ENCODE measurements at regions not wholly inside any gene's neighbourhood (a gene's known extent, or its start where the extent isn't known, plus 50 kb on each side); places are given as distances from the start of the nearest gene placed in this dataset.

DNA sequence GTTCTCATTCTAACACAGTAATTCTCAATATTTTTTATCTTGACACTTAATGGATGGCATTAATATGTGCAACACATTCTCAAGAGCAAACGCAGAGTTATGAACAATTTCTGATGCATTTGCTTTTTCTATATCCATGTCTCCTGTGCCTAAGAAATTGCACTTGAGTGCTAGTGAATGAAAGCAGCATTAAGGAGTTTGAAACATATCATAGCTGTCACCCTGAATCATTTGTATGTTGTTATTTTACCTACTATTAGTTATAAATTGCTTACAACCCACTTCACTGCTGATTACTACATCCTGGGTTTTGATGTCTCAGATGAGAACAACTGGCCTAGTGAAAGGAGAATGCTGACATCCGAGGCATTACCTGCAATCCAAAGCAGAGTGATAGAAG is 387.3 kb downstream of the RASEF start:
- TF ChIP-seq POLR2AphosphoS5 (IDR thresholded peaks at IDR 0.05; ENCODE audit: low read depth, low read length) (no peak), POLR2A (IDR thresholded peaks at IDR 0.05; ENCODE audit: low read depth, low read length) (no peak), PAX5 (IDR thresholded peaks at IDR 0.05; ENCODE audit: insufficient read depth, low read length, severe bottlenecking) (no peak), SPI1 (IDR thresholded peaks at IDR 0.05; ENCODE audit: low read depth, low read length) (no peak)

Data from GM12891 (cell line).